Endothelial cell of umbilical vein (primary cell): ENCODE measurements at regions not wholly inside any gene's neighbourhood (a gene's known extent, or its start where the extent isn't known, plus 50 kb on each side); places are given as distances from the start of the nearest gene placed in this dataset.

ENCODE experiments used
- BruUV-seq: library from RNA; stranded (reverse); fragments of 400-500 nt; replicated peaks from 2 replicates; lab custom pipeline; 2021; lab: Mats Ljungman, UMichigan
- CTCF ChIA-PET: fragments of 300-600, 350-600 bp; sonication (Branson Sonifier 250); formaldehyde crosslinking; loops from one replicate; lab custom pipeline; 2021; ENCODE audit warnings: antibody characterized with exemption, inconsistent platforms; lab: Charles Lee
- POLR2A ChIA-PET: fragments of 300-600, 350-600 bp; sonication (Branson Sonifier 250); formaldehyde crosslinking; loops from one replicate; lab custom pipeline; 2021; ENCODE audit warnings: antibody characterized with exemption, inconsistent platforms; lab: Charles Lee
- DNase-seq: peaks from one replicate; pipeline ENCODE4 v3.0.0-alpha.2; 2011; ENCODE audit warnings: low read depth, low spot score
- FAIRE-seq: peaks from 2 replicates; lab custom pipeline; 2011; peaks lifted over from hg19 to GRCh38; lab: Jason Lieb, UNC
- H2AFZ ChIP-seq: 2 replicates; pipeline ENCODE4 v1.6.0; 2012; ENCODE audit warnings: low read depth, low read length, control low read depth, inconsistent platforms
- H3K27ac ChIP-seq: 2 replicates; pipeline ENCODE4 v1.5.1; 2011; ENCODE audit warnings: low read depth, mild to moderate bottlenecking, control low read depth, low read length, moderate library complexity; ENCODE audit not compliant: insufficient read depth
- H3K27me3 ChIP-seq, 2 experiments: 2 replicates each; pipeline versions ENCODE4 v1.6.0 to v1.6.1; 2011; ENCODE audit warnings: low read length in 2 of 2, mixed read lengths in 1 of 2; ENCODE audit not compliant: control insufficient read depth in 2 of 2, insufficient read depth in 2 of 2
- H3K36me3 ChIP-seq, 2 experiments: 2 replicates in 1 of 2; 3 replicates in 1 of 2; pipeline ENCODE4 v1.5.1; 2011; ENCODE audit warnings: low read length in 2 of 2, mild to moderate bottlenecking in 1 of 2, moderate library complexity in 1 of 2; ENCODE audit not compliant: control insufficient read depth in 2 of 2, insufficient read depth in 2 of 2; ENCODE audit errors: extremely low read depth in 1 of 2
- H3K4me1 ChIP-seq: 3 replicates; pipeline ENCODE4 v1.5.1; 2011; ENCODE audit warnings: mild to moderate bottlenecking, low read length; ENCODE audit not compliant: control insufficient read depth, insufficient read depth; ENCODE audit errors: extremely low read depth
- H3K4me2 ChIP-seq: 2 replicates; pipeline ENCODE4 v1.6.1; 2011; ENCODE audit warnings: low read length, control low read depth, mixed read lengths; ENCODE audit not compliant: insufficient read depth
- H3K4me3 ChIP-seq, 3 experiments: fragments of 200-600 bp in 1 of 3; sonication (generic), shearing (Covaris generic) in 1 of 3; replicated peaks in 1 of 3; 2 replicates each; pipeline ENCODE4 v1.5.1; 2011 to 2016; ENCODE audit warnings: control low read depth in 3 of 3, low read length in 3 of 3, mild to moderate bottlenecking in 2 of 3, inconsistent platforms in 1 of 3, low read depth in 1 of 3, moderate library complexity in 1 of 3; ENCODE audit not compliant: insufficient read depth in 1 of 3
- H3K79me2 ChIP-seq: 2 replicates; pipeline ENCODE4 v1.6.0; 2012; ENCODE audit warnings: low read length, inconsistent platforms; ENCODE audit not compliant: control insufficient read depth, insufficient read depth
- H3K9ac ChIP-seq: replicated peaks from 2 replicates; pipeline ENCODE3; 2011; ENCODE audit warnings: low read length, control low read depth; ENCODE audit not compliant: insufficient read depth; ENCODE audit errors: extremely low read depth
- H3K9me1 ChIP-seq: replicated peaks from 3 replicates; pipeline ENCODE4 v1.6.0; 2011; ENCODE audit warnings: mild to moderate bottlenecking, low read length; ENCODE audit not compliant: control insufficient read depth, insufficient read depth; ENCODE audit errors: extremely low read depth
- H3K9me3 ChIP-seq: replicated peaks from 2 replicates; pipeline ENCODE4 v1.5.1; 2012; ENCODE audit warnings: low read length, inconsistent platforms; ENCODE audit not compliant: control insufficient read depth, insufficient read depth
- H4K20me1 ChIP-seq: replicated peaks from 2 replicates; pipeline ENCODE3; 2011; ENCODE audit warnings: mild to moderate bottlenecking, low read length; ENCODE audit not compliant: control insufficient read depth, insufficient read depth; ENCODE audit errors: extremely low read depth
- CTCF ChIP-seq, 2 donors: IDR thresholded peaks; 1 replicate in 1 of 2; 2 replicates in 1 of 2; pipeline ENCODE4 v1.5.1; 2011; ENCODE audit warnings: low read length in 2 of 2, mild to moderate bottlenecking in 2 of 2, moderate library complexity in 2 of 2, control low read depth in 1 of 2, inconsistent platforms in 1 of 2, low read depth in 1 of 2; ENCODE audit not compliant: insufficient read depth in 1 of 2; ENCODE audit errors: extremely low read depth in 1 of 2
- GATA2 ChIP-seq: IDR thresholded peaks from 2 replicates; pipeline ENCODE4 v1.7.0; 2011; ENCODE audit warnings: low read depth, mild to moderate bottlenecking, moderate library complexity, mixed read lengths, low read length; ENCODE audit not compliant: insufficient read length, insufficient read depth
- MAX ChIP-seq: IDR thresholded peaks from 2 replicates; pipeline ENCODE4 v1.6.1; 2011; ENCODE audit not compliant: insufficient read depth, insufficient read length
- MYC ChIP-seq: IDR thresholded peaks from one replicate; pipeline ENCODE4 v1.6.1; 2011; ENCODE audit warnings: mild to moderate bottlenecking, low read depth, low read length
- POLR2A ChIP-seq: IDR thresholded peaks from 2 replicates; pipeline ENCODE4 v1.6.1; 2012; ENCODE audit warnings: low read depth, mild to moderate bottlenecking, control low read depth, low read length
- POLR2AphosphoS5 ChIP-seq: IDR thresholded peaks from 2 replicates; pipeline ENCODE4 v1.6.1; 2012; ENCODE audit warnings: low read depth, mild to moderate bottlenecking, control low read depth, low read length, moderate library complexity; ENCODE audit not compliant: insufficient read depth
- dilution Hi-C: fragments of 300-500 bp; cut with MboI; formaldehyde crosslinking; loops from one replicate; pipeline ENCODE4 v1.15.0; 2019; ENCODE audit warnings: low sequenced_read_pairs; ENCODE audit not compliant: extremely low pct_ligation_motif_present
- intact Hi-C: fragments of 100-400 bp; cut with micrococcal nuclease; formaldehyde crosslinking; loops from one replicate; pipeline ENCODE4 v1.10.0; 2022

GRCh38 chr18:70659036-70659925 lies 370.4 kb downstream of the SOCS6 start:
- H3K36me3 ChIP-seq, result no peaks in the 10 kb centered on the region
- peaks cover 2% of the 10 kb centered on the region for H3K9me3 ChIP-seq
- no peaks in the 10 kb centered on the region for H4K20me1 ChIP-seq
- H3K79me2 ChIP-seq, result no peaks in the 10 kb centered on the region
- H3K4me2 ChIP-seq, result no peak overlapping the region
- H3K4me3 ChIP-seq, result no peak overlapping the region
- no peaks in the 10 kb centered on the region for H3K9me1 ChIP-seq
- no peaks in the 10 kb centered on the region for H3K4me1 ChIP-seq
- ChIA-PET CTCF (interaction anchor here (0.7 kb wide), 1 partner anchor 8 kb away, joined by 3 read pairs; no protein-coding TSS in a partner anchor), POLR2A (no interaction called here)
- no peak for FAIRE-seq
- H3K27ac ChIP-seq, result no peak overlapping the region
- dilution Hi-C loops, result no loop called here
- TF ChIP-seq GATA2 (no peak), MAX (no peak), CTCF (IDR thresholded peaks at IDR 0.05; ENCODE audit: extremely low read depth in 1 of 2, insufficient read depth in 1 of 2, low read depth in 1 of 2, low read length in 2 of 2) (no peak), POLR2A (no peak), POLR2AphosphoS5 (no peak), MYC (no peak)
- no TSS peak for BruUV-seq
- no peak for DNase-seq
- H3K9ac ChIP-seq, result no peak overlapping the region
- intact Hi-C loops, result no loop called here
- H2AFZ ChIP-seq, result no peak overlapping the region
- no peaks in the 10 kb centered on the region for H3K27me3 ChIP-seq
